IMR-90 (cell line): ENCODE measurements at regions not wholly inside any gene's neighbourhood (a gene's known extent, or its start where the extent isn't known, plus 50 kb on each side); places are given as distances from the start of the nearest gene placed in this dataset.

Source experiments
- ATAC-seq: fragments of 200-7000 bp; cut with Tn5 transposase; 2 replicates; pipeline ENCODE4 v1.9.1; 2020; ENCODE audit warnings: low read depth, mild to moderate bottlenecking, moderate library complexity
- BruUV-seq: library from RNA; stranded (reverse); fragments of 400-500 nt; replicated peaks from 2 replicates; lab custom pipeline; 2021; lab: Mats Ljungman, UMichigan
- CTCF ChIA-PET: fragments of 300-600 bp; formaldehyde crosslinking; extraction: SDS; loops from one replicate; lab custom pipeline; 2021; ENCODE audit warnings: antibody characterized with exemption; lab: Yijun Ruan, JAX
- POLR2A ChIA-PET: fragments of 300-600 bp; sonication (Branson Sonifier 250); formaldehyde crosslinking; loops from one replicate; lab custom pipeline; 2022; ENCODE audit warnings: antibody characterized with exemption; ENCODE audit not compliant: unreplicated experiment; lab: Charles Lee
- DNase-seq: peaks from one replicate; pipeline ENCODE4 v3.0.0; 2013
- H2AFZ ChIP-seq: replicated peaks from 2 replicates; pipeline ENCODE3; 2013; ENCODE audit warnings: low read length, mild to moderate bottlenecking; ENCODE audit not compliant: poor library complexity
- H2AK5ac ChIP-seq: 2 replicates; pipeline ENCODE4 v1.6.1; 2013; ENCODE audit warnings: low read depth, low read length, inconsistent platforms
- H2AK9ac ChIP-seq: replicated peaks from 2 replicates; pipeline ENCODE3; 2013; ENCODE audit warnings: mild to moderate bottlenecking, low read depth, low read length, moderate library complexity; ENCODE audit not compliant: poor library complexity
- H2BK120ac ChIP-seq: 2 replicates; pipeline ENCODE4 v1.6.1; 2013; ENCODE audit warnings: low read depth, low read length, inconsistent platforms
- H2BK15ac ChIP-seq: 3 replicates; pipeline ENCODE4 v1.6.1; 2013; ENCODE audit warnings: low read depth, low read length, inconsistent platforms
- H2BK20ac ChIP-seq: 2 replicates; pipeline ENCODE4 v1.6.1; 2013; ENCODE audit warnings: low read depth, mild to moderate bottlenecking, inconsistent platforms, low read length, moderate library complexity
- H2BK5ac ChIP-seq: 2 replicates; pipeline ENCODE4 v1.6.1; 2013; ENCODE audit warnings: mild to moderate bottlenecking, low read depth, low read length, inconsistent platforms; ENCODE audit not compliant: poor library complexity, severe bottlenecking
- H3K14ac ChIP-seq: replicated peaks from 2 replicates; pipeline ENCODE4 v1.6.1; 2013; ENCODE audit warnings: low read depth, low read length, inconsistent platforms
- H3K18ac ChIP-seq: 2 replicates; pipeline ENCODE4 v1.6.1; 2013; ENCODE audit warnings: low read depth, low read length, control low read depth
- H3K23ac ChIP-seq: 2 replicates; pipeline ENCODE4 v1.6.1; 2013; ENCODE audit warnings: low read depth, low read length, inconsistent platforms
- H3K27ac ChIP-seq: 2 replicates; pipeline ENCODE4 v1.5.1; 2013; ENCODE audit warnings: mild to moderate bottlenecking, control low read depth, low read length; ENCODE audit not compliant: insufficient read depth
- H3K27me3 ChIP-seq: 2 replicates; pipeline ENCODE4 v1.6.1; 2013; ENCODE audit warnings: low read length; ENCODE audit not compliant: control insufficient read depth, insufficient read depth
- H3K36me3 ChIP-seq: 2 replicates; pipeline ENCODE4 v1.6.1; 2013; ENCODE audit warnings: low read length, mixed read lengths; ENCODE audit not compliant: control insufficient read depth, insufficient read depth
- H3K4ac ChIP-seq: 2 replicates; pipeline ENCODE4 v1.6.1; 2013; ENCODE audit warnings: low read depth, low read length, inconsistent platforms
- H3K4me1 ChIP-seq: 2 replicates; pipeline ENCODE4 v1.6.1; 2013; ENCODE audit warnings: low read length, mixed read lengths; ENCODE audit not compliant: control insufficient read depth, insufficient read depth
- H3K4me2 ChIP-seq: 2 replicates; pipeline ENCODE4 v1.6.1; 2013; ENCODE audit warnings: low read depth, mild to moderate bottlenecking, control low read depth, low read length, moderate library complexity
- H3K4me3 ChIP-seq: 2 replicates; pipeline ENCODE4 v1.5.1; 2013; ENCODE audit warnings: low read depth, mild to moderate bottlenecking, control low read depth, low read length, moderate library complexity; ENCODE audit not compliant: insufficient read depth
- H3K56ac ChIP-seq: 2 replicates; pipeline ENCODE4 v1.6.1; 2013; ENCODE audit warnings: low read length, inconsistent platforms; ENCODE audit not compliant: insufficient read depth; ENCODE audit errors: extremely low read depth
- H3K79me1 ChIP-seq, 2 experiments: 2 replicates each; pipeline ENCODE4 v1.6.1; 2013; ENCODE audit warnings: low read length in 2 of 2, inconsistent platforms in 1 of 2, low read depth in 1 of 2
- H3K9ac ChIP-seq: 2 replicates; pipeline ENCODE4 v1.6.1; 2013; ENCODE audit warnings: low read depth, low read length, control low read depth
- H3K9me1 ChIP-seq: 2 replicates; pipeline ENCODE4 v1.6.1; 2013; ENCODE audit warnings: low read length, inconsistent platforms; ENCODE audit not compliant: insufficient read depth
- H3K9me3 ChIP-seq: 2 replicates; pipeline ENCODE4 v1.6.1; 2013; ENCODE audit warnings: low read length; ENCODE audit not compliant: control insufficient read depth, insufficient read depth
- H4K20me1 ChIP-seq: 2 replicates; pipeline ENCODE4 v1.6.1; 2013; ENCODE audit warnings: low read length, inconsistent platforms; ENCODE audit not compliant: insufficient read depth
- H4K5ac ChIP-seq: 2 replicates; pipeline ENCODE4 v1.6.1; 2013; ENCODE audit warnings: mild to moderate bottlenecking, low read depth, low read length, control low read depth
- H4K8ac ChIP-seq, 2 experiments: 2 replicates each; pipeline ENCODE4 v1.6.1; 2013; ENCODE audit warnings: low read depth in 2 of 2, low read length in 2 of 2, control low read depth in 1 of 2, inconsistent platforms in 1 of 2
- H4K91ac ChIP-seq: 2 replicates; pipeline ENCODE4 v1.6.1; 2013; ENCODE audit warnings: low read depth, low read length, inconsistent platforms; ENCODE audit not compliant: insufficient read depth
- POLR2A ChIP-seq: IDR thresholded peaks from 2 replicates; pipeline ENCODE4 v1.6.1; 2012; ENCODE audit warnings: mild to moderate bottlenecking, low read depth, low read length
- WGBS, 2 experiments: methylation state at CpG; one replicate each; pipeline versions ENCODE4 v1.1.5 to v1.1.7; 2013; ENCODE audit warnings: missing lambda C conversion rate in 2 of 2; ENCODE audit not compliant: insufficient read length in 1 of 2; ENCODE audit errors: extremely low coverage in 2 of 2; 5-methylcytosine and 5-hydroxymethylcytosine counted together
- dilution Hi-C: fragments of 300-500 bp; cut with HindIII; formaldehyde crosslinking; loops from one replicate; pipeline ENCODE4 v1.14.3; 2018; ENCODE audit warnings: low sequenced_read_pairs; ENCODE audit not compliant: unreplicated experiment
- in situ Hi-C: fragments of 300-500 bp; cut with MboI; formaldehyde crosslinking; loops from 3 replicates; pipeline ENCODE4 v1.14.3; 2019; ENCODE audit warnings: low sequenced_read_pairs, inconsistent platforms, mixed read lengths
- intact Hi-C: fragments of 100-400 bp; cut with micrococcal nuclease; formaldehyde crosslinking; loops from 2 replicates; pipeline ENCODE4 v1.10.0; 2022

DNA sequence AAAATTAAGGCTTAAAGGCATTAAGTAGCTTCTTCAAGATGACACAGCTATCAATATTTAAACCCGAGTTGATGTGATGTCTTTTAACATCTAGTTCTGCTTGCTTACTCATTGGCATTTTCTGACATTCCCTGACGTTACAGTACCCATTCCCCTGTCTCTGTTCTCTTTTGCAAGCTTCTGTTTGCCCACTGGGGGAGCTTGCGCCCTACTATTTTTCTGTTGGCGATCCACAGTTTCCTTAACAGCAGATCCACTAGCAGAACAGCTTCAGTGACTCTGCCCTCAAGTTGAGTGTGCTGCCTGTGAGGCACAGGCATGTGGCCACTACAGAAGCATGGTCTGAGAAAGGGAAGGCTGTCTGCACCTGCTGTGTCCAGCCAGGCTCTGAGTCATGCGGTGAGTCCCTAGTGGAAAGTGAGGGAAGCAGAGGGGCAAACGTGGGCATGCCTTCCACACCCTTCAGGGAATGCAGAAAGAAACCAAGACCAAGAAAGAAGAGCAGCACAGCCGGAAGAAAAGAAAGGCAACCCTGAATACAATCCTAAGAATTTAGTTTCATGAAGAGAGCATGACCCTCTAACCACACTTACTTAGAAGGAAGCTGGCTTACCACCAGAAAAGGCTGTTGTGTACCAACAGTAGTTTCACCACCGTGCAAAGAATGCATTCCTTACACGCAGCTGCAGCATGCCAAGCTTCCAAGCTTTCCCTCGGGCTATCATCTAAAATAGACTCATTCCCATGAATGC, 97.7 kb upstream of the VGLL2 start:
- ATAC-seq (no peak), DNase-seq (peak; percentile 2)
- Histone ChIP-seq H2AK5ac (no peak overlapping the region), H3K9me3 (no peaks in the 10 kb centered on the region), H4K5ac (no peak overlapping the region), H3K9ac (no peak overlapping the region), H3K4me2 (no peak overlapping the region), H2AK9ac (no peak overlapping the region), H3K9me1 (no peaks in the 10 kb centered on the region), H4K8ac (no peak overlapping the region), H3K18ac (no peak overlapping the region), H2BK120ac (no peak overlapping the region), H3K4me3 (no peak overlapping the region), H3K27me3 (no peaks in the 10 kb centered on the region), H2BK15ac (no peak overlapping the region), H2BK5ac (no peak overlapping the region), H3K4me1 (no peaks in the 10 kb centered on the region), H4K91ac (no peak overlapping the region), H3K27ac (no peak overlapping the region), H4K20me1 (no peaks in the 10 kb centered on the region), H3K36me3 (no peaks in the 10 kb centered on the region), H3K23ac (no peak overlapping the region), H3K79me1 (no peaks in the 10 kb centered on the region), H2AFZ (no peak overlapping the region), H3K14ac (no peak overlapping the region), H3K4ac (no peak overlapping the region), H2BK20ac (no peak overlapping the region), H3K56ac (no peak overlapping the region)
- no CpG with 5 or more reads among the region's 10 CpGs for WGBS, 2 experiments
- TF ChIP-seq POLR2A: no peak
- dilution Hi-C loops: no loop called here
- no TSS peak for BruUV-seq
- in situ Hi-C loops: no loop called here
- ChIA-PET CTCF (no interaction called here), POLR2A (no interaction called here)
- intact Hi-C loops: no loop called here
